ENCODE measurements at regions not wholly inside any gene's neighbourhood (a gene's known extent, or its start where the extent isn't known, plus 50 kb on each side); places are given as distances from the start of the nearest gene placed in this dataset.

- no peak for TF ChIP-seq CTCF (IDR thresholded peaks at IDR 0.05; ENCODE audit: poor library complexity)
- TF ChIP-seq EZH2 (IDR thresholded peaks at IDR 0.05; ENCODE audit: borderline replicate concordance), result no peak
Observed at GRCh38 chr14:97354119-97354722, 557.0 kb downstream of the VRK1 start.
